CD4-positive, alpha-beta T cell (primary cell): ENCODE measurements at regions not wholly inside any gene's neighbourhood (a gene's known extent, or its start where the extent isn't known, plus 50 kb on each side); places are given as distances from the start of the nearest gene placed in this dataset.

Source experiments
- ATAC-seq: fragments of 200-7000 bp; cut with Tn5 transposase; one replicate; pipeline ENCODE4 v1.10.0; 2022; ENCODE audit warnings: mild to moderate bottlenecking; ENCODE audit not compliant: poor library complexity
- CTCF ChIA-PET: fragments of 350-600 bp; sonication (Branson Sonifier 250); formaldehyde crosslinking; loops from one replicate; lab custom pipeline; 2021; ENCODE audit warnings: antibody characterized with exemption, inconsistent platforms; lab: Charles Lee
- POLR2A ChIA-PET: fragments of 350-600 bp; sonication (Branson Sonifier 250); formaldehyde crosslinking; loops from one replicate; lab custom pipeline; 2021; ENCODE audit warnings: antibody characterized with exemption, inconsistent platforms; lab: Charles Lee
- DNase-seq, 14 experiments: peaks; one replicate each; pipeline ENCODE4 v3.0.0-alpha.2; 2013 to 2020; ENCODE audit warnings: mixed read lengths in 2 of 14
- H3K27ac ChIP-seq, 2 donors: one replicate each; pipeline versions ENCODE4 v1.5.1 to v1.7.0; 2013; ENCODE audit warnings: low read length in 2 of 2, low read depth in 1 of 2, mild to moderate bottlenecking in 1 of 2
- H3K27me3 ChIP-seq, 2 experiments: 1 replicate in 1 of 2; 2 replicates in 1 of 2; pipeline versions ENCODE4 v1.6.1 to v1.7.0; 2013; ENCODE audit warnings: low read length in 2 of 2, control low read depth in 1 of 2, mild to moderate bottlenecking in 1 of 2, moderate library complexity in 1 of 2; ENCODE audit not compliant: insufficient read depth in 2 of 2, control insufficient read depth in 1 of 2
- H3K36me3 ChIP-seq: one replicate; pipeline ENCODE4 v1.6.1; 2013; ENCODE audit warnings: low read length, control low read depth; ENCODE audit not compliant: insufficient read depth
- H3K4me1 ChIP-seq: one replicate; pipeline ENCODE4 v1.6.1; 2013; ENCODE audit warnings: low read length, control low read depth; ENCODE audit not compliant: insufficient read depth
- H3K4me3 ChIP-seq: one replicate; pipeline ENCODE4 v1.5.1; 2013; ENCODE audit warnings: mild to moderate bottlenecking, low read length, moderate library complexity
- H3K9me3 ChIP-seq, 2 experiments: 1 replicate in 1 of 2; 2 replicates in 1 of 2; pipeline versions ENCODE4 v1.6.1 to v1.7.0; 2013; ENCODE audit warnings: low read length in 2 of 2, mild to moderate bottlenecking in 2 of 2, control low read depth in 1 of 2, moderate library complexity in 1 of 2; ENCODE audit not compliant: control insufficient read depth in 1 of 2, insufficient read depth in 1 of 2
- H3K27ac Mint-ChIP-seq: one replicate; pipeline ENCODE4 v1.8.0; 2020; ENCODE audit warnings: mixed read lengths
- H3K27me3 Mint-ChIP-seq: one replicate; pipeline ENCODE4 v1.8.0; 2021; ENCODE audit warnings: mixed read lengths
- H3K36me3 Mint-ChIP-seq: one replicate; pipeline ENCODE4 v1.8.0; 2021; ENCODE audit warnings: low read depth, mixed read lengths
- H3K4me1 Mint-ChIP-seq: one replicate; pipeline ENCODE4 v1.8.0; 2021; ENCODE audit warnings: low read depth, mixed read lengths
- H3K4me3 Mint-ChIP-seq: one replicate; pipeline ENCODE4 v1.8.0; 2020; ENCODE audit warnings: mild to moderate bottlenecking, mixed read lengths
- H3K9me3 Mint-ChIP-seq: one replicate; pipeline ENCODE4 v1.8.0; 2020; ENCODE audit warnings: mixed read lengths
- CTCF ChIP-seq: fragments of 200-600 bp; IDR thresholded peaks from one replicate; pipeline ENCODE4 v1.8.0; 2022; ENCODE audit warnings: antibody characterized with exemption, mild to moderate bottlenecking
- intact Hi-C, 2 experiments: fragments of 100-400 bp; cut with DNase I in 1 of 2; cut with micrococcal nuclease in 1 of 2; formaldehyde crosslinking; loops; one replicate each; pipeline versions ENCODE4 v1.15.1 to v1.9.0; 2023 to 2025; cut with DNase I, micrococcal nuclease

- ATAC-seq, result no peak
- Histone ChIP-seq H3K4me3 (no peak overlapping the region), H3K27ac (no peak overlapping the region), H3K27me3 (no peaks in the 10 kb centered on the region), H3K9me3 (no peaks in the 10 kb centered on the region), H3K4me1 (no peaks in the 10 kb centered on the region), H3K36me3 (no peaks in the 10 kb centered on the region)
- no peak overlapping the region for H3K27ac Mint-ChIP-seq
- H3K27me3 Mint-ChIP-seq, result no peaks in the 10 kb centered on the region
- H3K36me3 Mint-ChIP-seq, result no peaks in the 10 kb centered on the region
- H3K4me1 Mint-ChIP-seq, result no peaks in the 10 kb centered on the region
- ChIA-PET CTCF (interaction anchor here (1.4 kb wide), 1 partner anchor 12 kb away, joined by 3 read pairs; no protein-coding TSS in a partner anchor), POLR2A (no interaction called here)
- TF ChIP-seq CTCF, result no peak
- no peak overlapping the region for H3K4me3 Mint-ChIP-seq
- intact Hi-C loops, result no loop called here
- DNase-seq, result no peak
- H3K9me3 Mint-ChIP-seq, result no peaks in the 10 kb centered on the region
These were observed 72.6 kb upstream of the RGL1 start for GRCh38 chr1:183732236-183732880.

- no peaks in the 10 kb centered on the region for H3K9me3 ChIP-seq
- TF ChIP-seq CTCF, result no peak
- no peaks in the 10 kb centered on the region for H3K36me3 ChIP-seq
- ATAC-seq (no peak), DNase-seq (no peak)
- H3K36me3 Mint-ChIP-seq, result no peaks in the 10 kb centered on the region
- no peaks in the 10 kb centered on the region for H3K27me3 Mint-ChIP-seq
- no peaks in the 10 kb centered on the region for H3K9me3 Mint-ChIP-seq
- ChIA-PET POLR2A (no interaction called here), CTCF (interaction anchor here (1.4 kb wide), 1 partner anchor 11 kb away, joined by 3 read pairs; no protein-coding TSS in a partner anchor)
- H3K4me3 Mint-ChIP-seq, result no peak overlapping the region
- H3K27ac ChIP-seq, result no peak overlapping the region
- H3K27ac Mint-ChIP-seq, result no peak overlapping the region
- H3K4me1 Mint-ChIP-seq, result no peaks in the 10 kb centered on the region
- intact Hi-C loops, result no loop called here
- no peaks in the 10 kb centered on the region for H3K27me3 ChIP-seq
- no peak overlapping the region for H3K4me3 ChIP-seq
- H3K4me1 ChIP-seq, result no peaks in the 10 kb centered on the region
These were observed 73.9 kb upstream of the RGL1 start for GRCh38 chr1:183730886-183731573.

GRCh38 chr1:183730107-183730724 lies 74.7 kb upstream of the RGL1 start:
- no peak overlapping the region for H3K27ac ChIP-seq
- intact Hi-C loops, result no loop called here
- no peaks in the 10 kb centered on the region for H3K36me3 ChIP-seq
- Mint-ChIP-seq H3K4me3 (no peak overlapping the region), H3K4me1 (no peaks in the 10 kb centered on the region), H3K36me3 (no peaks in the 10 kb centered on the region), H3K27ac (no peak overlapping the region), H3K9me3 (no peaks in the 10 kb centered on the region), H3K27me3 (no peaks in the 10 kb centered on the region)
- ChIA-PET POLR2A (no interaction called here), CTCF (no interaction called here)
- ATAC-seq, result no peak
- no peaks in the 10 kb centered on the region for H3K9me3 ChIP-seq
- H3K4me3 ChIP-seq, result no peak overlapping the region
- no peak for DNase-seq
- no peak for TF ChIP-seq CTCF
- no peaks in the 10 kb centered on the region for H3K27me3 ChIP-seq
- no peaks in the 10 kb centered on the region for H3K4me1 ChIP-seq
